SW 1271 (cell line): ENCODE measurements at regions not wholly inside any gene's neighbourhood (a gene's known extent, or its start where the extent isn't known, plus 50 kb on each side); places are given as distances from the start of the nearest gene placed in this dataset.

Experiments used
- DNase-seq, 2 experiments: peaks; one replicate each; lab custom pipeline; 2025; lab: John Stamatoyannopoulos, UW

DNA sequence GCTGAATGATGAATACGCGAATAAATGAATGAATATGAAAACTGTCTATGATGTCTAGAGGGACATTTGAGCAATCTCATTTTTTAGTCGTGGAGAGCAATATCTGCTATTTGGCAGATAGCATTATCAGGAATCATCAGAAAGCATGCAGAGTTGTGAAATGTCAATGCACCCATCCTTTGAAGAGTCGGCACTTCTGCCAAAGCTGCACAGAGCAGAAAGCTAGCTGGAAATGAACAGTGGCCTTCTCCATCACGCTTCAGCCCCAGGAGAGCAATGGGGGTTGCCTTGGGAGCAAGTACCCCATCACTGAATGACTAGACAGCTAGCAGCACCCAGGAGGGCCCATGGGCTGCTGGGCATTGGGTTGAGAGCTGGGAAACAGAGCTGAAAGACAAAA lies 69.1 kb upstream of the PROK2 start:
- DNase-seq = no peak

DNA sequence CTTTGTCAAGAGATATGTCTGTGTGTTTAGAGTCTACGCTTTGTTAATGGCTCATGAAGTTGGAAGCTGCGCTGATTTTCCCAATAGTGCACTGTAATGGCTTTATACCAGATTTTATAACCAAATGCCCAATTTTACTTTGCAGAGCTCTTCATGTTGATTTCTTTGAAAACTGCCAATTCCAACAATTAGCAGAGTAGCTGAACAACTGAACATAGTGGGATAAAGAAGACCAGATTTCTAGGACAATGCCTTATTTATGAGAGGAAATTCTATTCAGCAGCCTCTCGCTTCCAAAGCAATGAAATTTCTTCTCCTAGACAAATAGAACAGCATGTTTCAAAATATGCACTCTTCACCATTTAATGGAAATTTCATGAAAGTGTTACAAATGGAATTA lies 66.9 kb upstream of the PROK2 start:
- DNase-seq = no peak

GRCh38 chr3:71850654-71851053 lies 65.7 kb upstream of the PROK2 start:
- DNase-seq = no peak

- no peak for DNase-seq
Measured at GRCh38 chr3:71849681-71850080, 64.7 kb upstream of the PROK2 start.

GRCh38 chr3:71847794-71848193 lies 62.8 kb upstream of the PROK2 start:
- no peak for DNase-seq

DNA sequence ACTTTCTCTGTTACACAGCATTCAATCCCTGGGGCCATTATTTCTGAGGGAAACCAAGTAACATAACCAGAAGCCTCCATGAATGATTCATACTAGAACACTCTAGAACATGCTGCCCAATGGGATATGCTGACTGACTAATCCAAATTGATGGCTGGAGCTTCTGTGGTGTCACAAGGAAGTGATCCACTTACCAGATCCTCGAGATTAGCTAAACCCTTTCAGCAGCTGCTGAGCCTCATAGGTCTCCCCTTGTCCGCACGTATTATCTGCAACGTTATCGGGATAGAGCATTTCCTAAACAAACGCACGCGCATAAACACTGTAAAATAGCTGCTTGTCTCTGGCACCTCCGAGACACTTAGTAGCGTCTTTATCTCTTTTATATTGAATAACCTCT lies 61.2 kb upstream of the PROK2 start:
- DNase-seq = no peak

DNA sequence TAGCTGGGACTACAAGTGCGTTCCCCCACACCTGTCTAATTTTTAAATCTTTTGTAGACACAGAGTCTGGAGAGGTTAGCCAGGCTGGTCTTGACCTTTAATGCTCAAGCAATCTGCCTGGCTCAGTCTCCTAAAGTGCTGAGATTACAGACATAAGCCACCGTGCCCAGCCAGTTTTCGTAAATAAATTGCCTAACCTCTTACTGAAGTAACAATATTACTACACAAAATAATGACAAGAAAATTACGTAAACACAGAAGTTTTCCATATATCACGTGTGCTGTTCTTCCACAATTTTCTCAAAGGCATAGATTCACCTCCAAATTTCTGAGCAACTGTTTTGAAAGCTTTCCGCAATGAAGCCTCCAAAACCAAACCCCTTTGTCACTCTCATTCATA lies 58.1 kb upstream of the PROK2 start:
- no peak for DNase-seq

DNA sequence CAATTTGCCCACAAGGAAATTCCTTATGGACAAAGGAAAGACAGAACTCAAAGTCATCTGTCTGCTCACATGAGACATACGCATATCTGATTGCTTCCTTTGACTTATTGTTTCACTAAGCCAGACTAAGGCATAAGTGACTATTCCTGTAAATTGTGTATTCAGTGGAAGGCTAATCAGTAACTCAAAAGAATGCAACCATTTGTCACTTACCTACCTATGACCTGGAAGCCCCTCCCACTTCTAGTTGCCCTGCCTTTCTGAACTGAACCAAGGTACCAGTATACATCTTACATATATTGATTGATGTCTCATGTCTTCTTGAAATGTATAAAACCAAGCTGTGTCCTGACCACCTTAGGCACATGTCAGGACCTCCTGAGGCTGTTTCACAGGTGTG lies 53.5 kb upstream of the PROK2 start:
- DNase-seq = no peak
